Peyer's patch (tissue), 4 donors: ENCODE measurements at regions not wholly inside any gene's neighbourhood (a gene's known extent, or its start where the extent isn't known, plus 50 kb on each side); places are given as distances from the start of the nearest gene placed in this dataset.

Experiments
- CTCF ChIP-seq, 6 experiments: fragments of 450-650 bp in 4 of 6; fragments of 200-600 bp in 2 of 6; sonication (generic) in 1 of 6; IDR thresholded peaks; one replicate each; pipeline ENCODE4 v1.5.1; 2017 to 2019; ENCODE audit warnings: antibody characterized with exemption in 6 of 6, mild to moderate bottlenecking in 3 of 6, moderate library complexity in 1 of 6
- POLR2A ChIP-seq, 2 donors: fragments of 450-650 bp; IDR thresholded peaks; one replicate each; pipeline ENCODE4 v1.5.1; 2017; ENCODE audit warnings: antibody characterized with exemption in 2 of 2, mild to moderate bottlenecking in 2 of 2, moderate library complexity in 2 of 2

GRCh38 chr1:59199147-59199546 lies 97.7 kb upstream of the FGGY start:
- TF ChIP-seq CTCF (IDR thresholded peaks at IDR 0.05) (no peak), POLR2A (IDR thresholded peaks at IDR 0.05) (no peak)
